Anterior cingulate cortex (tissue), 58 donors: ENCODE measurements at regions not wholly inside any gene's neighbourhood (a gene's known extent, or its start where the extent isn't known, plus 50 kb on each side); places are given as distances from the start of the nearest gene placed in this dataset.
"Not testable (repeated sequence)": the region's sequence is repeated elsewhere in the genome, so short reads cannot be mapped to it uniquely, and the experiment has no call there.

Source experiments
- DNase-seq, 58 donors: peaks; one replicate each; lab custom pipeline; 2025; lab: John Stamatoyannopoulos, UW

GRCh38 chr16:35614883-35615282 lies 2155.5 kb downstream of the TP53TG3F start:
- DNase-seq, result not testable (repeated sequence)

- DNase-seq, result not testable (repeated sequence)
These were observed 2159.8 kb downstream of the TP53TG3F start for GRCh38 chr16:35619176-35619575.

- DNase-seq, result no peak
These were observed 2166.6 kb downstream of the TP53TG3F start for GRCh38 chr16:35626041-35626440.

- no peak for DNase-seq
These were observed 2169.6 kb downstream of the TP53TG3F start for GRCh38 chr16:35628976-35629375.

- no peak for DNase-seq
These were observed 2172.0 kb downstream of the TP53TG3F start for GRCh38 chr16:35631261-35631945.

GRCh38 chr16:35636480-35637230 lies 2177.2 kb downstream of the TP53TG3F start:
- DNase-seq, result no peak

GRCh38 chr16:35637683-35638082 lies 2178.3 kb downstream of the TP53TG3F start:
- no peak for DNase-seq

- no peak for DNase-seq
These were observed 2180.1 kb downstream of the TP53TG3F start for GRCh38 chr16:35639233-35640205.

GRCh38 chr16:35642322-35642835 lies 2183.0 kb downstream of the TP53TG3F start:
- DNase-seq, result no peak

- no peak for DNase-seq
These were observed 2192.4 kb downstream of the TP53TG3F start for GRCh38 chr16:35651841-35652240.

- DNase-seq, result no peak
These were observed 2204.8 kb downstream of the TP53TG3F start for GRCh38 chr16:35664091-35664693.

GRCh38 chr16:35685085-35685484 lies 2225.7 kb downstream of the TP53TG3F start:
- no peak for DNase-seq

GRCh38 chr16:35686595-35686994 lies 2227.2 kb downstream of the TP53TG3F start:
- DNase-seq, result no peak

GRCh38 chr16:35687071-35687470 lies 2227.7 kb downstream of the TP53TG3F start:
- DNase-seq, result no peak

- DNase-seq, result no peak
These were observed 2228.4 kb downstream of the TP53TG3F start for GRCh38 chr16:35687781-35688180.

- no peak for DNase-seq
These were observed 2230.4 kb downstream of the TP53TG3F start for GRCh38 chr16:35689764-35690163.

- no peak for DNase-seq
These were observed 2231.0 kb downstream of the TP53TG3F start for GRCh38 chr16:35690413-35690812.

GRCh38 chr16:35691057-35691456 lies 2231.6 kb downstream of the TP53TG3F start:
- no peak for DNase-seq

GRCh38 chr16:35692824-35693223 lies 2233.4 kb downstream of the TP53TG3F start:
- DNase-seq, result no peak

- DNase-seq, result no peak
These were observed 2247.5 kb downstream of the TP53TG3F start for GRCh38 chr16:35706901-35707300.
